ENCODE measurements at regions not wholly inside any gene's neighbourhood (a gene's known extent, or its start where the extent isn't known, plus 50 kb on each side); places are given as distances from the start of the nearest gene placed in this dataset.

- Histone ChIP-seq H2AFZ (ENCODE audit: low read length) (peak overlapping the region; percentile 20), H3K27ac (ENCODE audit: low read depth, low read length) (no peak overlapping the region), H3K27me3 (ENCODE audit: insufficient read depth, low read length) (no peaks in the 10 kb centered on the region), H4K20me1 (ENCODE audit: insufficient read depth, low read length) (no peaks in the 10 kb centered on the region), H3K36me3 (ENCODE audit: insufficient read depth, low read length) (no peaks in the 10 kb centered on the region), H3K4me2 (ENCODE audit: insufficient read depth, low read length) (peak overlapping the region; percentile 47), H3K4me1 (ENCODE audit: insufficient read depth, low read length) (no peaks in the 10 kb centered on the region), H3K9me3 (ENCODE audit: low read depth, low read length) (no peaks in the 10 kb centered on the region), H3K4me3 (ENCODE audit: insufficient read depth, low read length) (peak overlapping the region; percentile 24), H3K79me2 (ENCODE audit: insufficient read depth, low read length) (no peaks in the 10 kb centered on the region)
- TF ChIP-seq CTCF (IDR thresholded peaks at IDR 0.05; ENCODE audit: extremely low read depth, low read depth, low read length) = peak; percentile 93
- DNase-seq (ENCODE audit: insufficient read length, low spot score, missing footprints) = peak; percentile 37
Measured at GRCh38 chr6:84422380-84422968, 195.0 kb upstream of the CEP162 start.

DNA sequence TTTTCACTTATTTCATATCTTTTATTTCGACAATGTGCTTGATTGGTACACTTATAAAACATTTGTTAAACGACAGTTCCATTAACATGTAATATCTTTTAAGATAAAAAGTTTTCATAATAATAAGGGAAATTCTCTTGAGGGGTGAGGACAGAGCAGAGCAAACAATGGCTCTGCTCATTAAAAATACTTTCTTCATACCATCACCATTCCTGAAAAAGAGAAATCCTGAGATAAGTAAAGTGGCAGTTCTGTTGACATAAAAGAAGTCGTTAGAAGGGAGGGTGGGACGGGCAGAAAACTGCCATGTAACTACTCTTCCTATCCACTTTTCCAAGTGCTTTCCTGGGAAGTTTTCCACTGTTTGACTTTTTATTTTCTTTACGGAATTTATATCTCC lies 193.6 kb upstream of the CEP162 start:
- no peak overlapping the region for H3K4me3 ChIP-seq (ENCODE audit: insufficient read depth, low read length)
- no peak overlapping the region for H3K4me2 ChIP-seq (ENCODE audit: insufficient read depth, low read length)
- DNase-seq (ENCODE audit: insufficient read length, low spot score, missing footprints) = no peak
- no peaks in the 10 kb centered on the region for H3K27me3 ChIP-seq (ENCODE audit: insufficient read depth, low read length)
- no peaks in the 10 kb centered on the region for H3K79me2 ChIP-seq (ENCODE audit: insufficient read depth, low read length)
- no peak overlapping the region for H2AFZ ChIP-seq (ENCODE audit: low read length)
- H3K4me1 ChIP-seq (ENCODE audit: insufficient read depth, low read length) = peaks cover 9% of the 10 kb centered on the region
- no peaks in the 10 kb centered on the region for H3K36me3 ChIP-seq (ENCODE audit: insufficient read depth, low read length)
- no peak overlapping the region for H3K27ac ChIP-seq (ENCODE audit: low read depth, low read length)
- TF ChIP-seq CTCF (IDR thresholded peaks at IDR 0.05; ENCODE audit: extremely low read depth, low read depth, low read length) = no peak
- H4K20me1 ChIP-seq (ENCODE audit: insufficient read depth, low read length) = no peaks in the 10 kb centered on the region
- no peaks in the 10 kb centered on the region for H3K9me3 ChIP-seq (ENCODE audit: low read depth, low read length)

DNA sequence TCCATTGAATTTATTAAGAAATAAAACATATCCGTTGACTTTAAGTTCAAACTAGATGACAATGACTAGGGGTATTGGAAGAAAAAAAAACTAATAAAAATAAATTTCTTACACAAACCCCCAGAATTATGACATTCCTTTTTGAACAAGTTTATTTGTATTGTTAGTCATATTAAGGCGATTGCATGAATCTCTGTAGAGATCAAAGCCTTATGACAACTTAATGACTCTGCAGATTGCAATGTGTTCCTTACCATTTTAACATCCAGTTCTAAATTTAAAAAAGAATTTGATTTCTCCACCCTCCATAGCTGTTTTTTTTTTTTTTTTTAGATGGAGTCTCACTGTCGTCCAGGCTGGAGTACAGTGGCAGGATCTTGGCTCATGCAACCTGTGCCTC lies 189.8 kb upstream of the CEP162 start:
- no peaks in the 10 kb centered on the region for H4K20me1 ChIP-seq (ENCODE audit: insufficient read depth, low read length)
- H3K9me3 ChIP-seq (ENCODE audit: low read depth, low read length) = no peaks in the 10 kb centered on the region
- no peaks in the 10 kb centered on the region for H3K27me3 ChIP-seq (ENCODE audit: insufficient read depth, low read length)
- H2AFZ ChIP-seq (ENCODE audit: low read length) = no peak overlapping the region
- peaks cover 26% of the 10 kb centered on the region for H3K4me1 ChIP-seq (ENCODE audit: insufficient read depth, low read length)
- no peaks in the 10 kb centered on the region for H3K36me3 ChIP-seq (ENCODE audit: insufficient read depth, low read length)
- no peaks in the 10 kb centered on the region for H3K79me2 ChIP-seq (ENCODE audit: insufficient read depth, low read length)
- no peak for TF ChIP-seq CTCF (IDR thresholded peaks at IDR 0.05; ENCODE audit: extremely low read depth, low read depth, low read length)
- no peak overlapping the region for H3K27ac ChIP-seq (ENCODE audit: low read depth, low read length)
- peak; percentile 62 for DNase-seq (ENCODE audit: insufficient read length, low spot score, missing footprints)
- peak overlapping the region; percentile 15 for H3K4me2 ChIP-seq (ENCODE audit: insufficient read depth, low read length)
- no peak overlapping the region for H3K4me3 ChIP-seq (ENCODE audit: insufficient read depth, low read length)

GRCh38 chr6:84416043-84416657 lies 188.7 kb upstream of the CEP162 start:
- peak; percentile 9 for DNase-seq (ENCODE audit: insufficient read length, low spot score, missing footprints)
- Histone ChIP-seq H3K4me1 (ENCODE audit: insufficient read depth, low read length) (peaks cover 33% of the 10 kb centered on the region), H3K4me3 (ENCODE audit: insufficient read depth, low read length) (no peak overlapping the region), H3K79me2 (ENCODE audit: insufficient read depth, low read length) (no peaks in the 10 kb centered on the region), H3K36me3 (ENCODE audit: insufficient read depth, low read length) (no peaks in the 10 kb centered on the region), H3K9me3 (ENCODE audit: low read depth, low read length) (no peaks in the 10 kb centered on the region), H3K27ac (ENCODE audit: low read depth, low read length) (no peak overlapping the region), H3K27me3 (ENCODE audit: insufficient read depth, low read length) (no peaks in the 10 kb centered on the region), H3K4me2 (ENCODE audit: insufficient read depth, low read length) (no peak overlapping the region), H4K20me1 (ENCODE audit: insufficient read depth, low read length) (no peaks in the 10 kb centered on the region), H2AFZ (ENCODE audit: low read length) (no peak overlapping the region)
- no peak for TF ChIP-seq CTCF (IDR thresholded peaks at IDR 0.05; ENCODE audit: extremely low read depth, low read depth, low read length)
